ENCODE measurements at regions not wholly inside any gene's neighbourhood (a gene's known extent, or its start where the extent isn't known, plus 50 kb on each side); places are given as distances from the start of the nearest gene placed in this dataset.
"Not testable (repeated sequence)": the region's sequence is repeated elsewhere in the genome, so short reads cannot be mapped to it uniquely, and the experiment has no call there.

DNA sequence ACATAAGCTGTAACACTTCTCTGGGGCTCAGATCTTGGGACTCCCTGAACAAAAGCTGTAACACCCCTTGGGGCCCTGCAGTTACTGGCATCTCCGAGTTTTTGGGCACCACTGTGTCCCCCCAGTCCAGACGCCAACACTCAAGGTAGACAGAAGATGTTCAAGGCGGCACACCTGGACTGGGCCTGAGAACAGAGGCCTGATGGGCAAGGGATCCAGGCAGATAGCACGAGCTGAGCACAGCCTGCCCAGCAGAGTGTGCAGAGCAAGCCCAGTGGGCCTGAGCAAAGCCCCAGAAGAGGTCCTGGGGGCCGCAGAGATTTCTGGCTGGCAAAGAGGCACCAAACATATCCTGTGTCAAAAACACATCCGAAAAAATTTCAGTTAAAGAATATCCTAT is 1163.3 kb upstream of the PRR20A start:
- Histone ChIP-seq H3K27ac (no peak overlapping the region), H3K4me1 (no peaks in the 10 kb centered on the region), H3K27me3 (no peaks in the 10 kb centered on the region), H3K4me3 (no peak overlapping the region), H3K9me3 (peaks cover 6 to 16% (median 11%) of the 10 kb centered on the region in 4 donors), H3K36me3 (no peaks in the 10 kb centered on the region)
- DNase-seq, result no peak
- TF ChIP-seq EP300 (IDR thresholded peaks at IDR 0.05) (no peak), POLR2AphosphoS5 (IDR thresholded peaks at IDR 0.05) (no peak)
- TF ChIP-seq, protein P1, sequence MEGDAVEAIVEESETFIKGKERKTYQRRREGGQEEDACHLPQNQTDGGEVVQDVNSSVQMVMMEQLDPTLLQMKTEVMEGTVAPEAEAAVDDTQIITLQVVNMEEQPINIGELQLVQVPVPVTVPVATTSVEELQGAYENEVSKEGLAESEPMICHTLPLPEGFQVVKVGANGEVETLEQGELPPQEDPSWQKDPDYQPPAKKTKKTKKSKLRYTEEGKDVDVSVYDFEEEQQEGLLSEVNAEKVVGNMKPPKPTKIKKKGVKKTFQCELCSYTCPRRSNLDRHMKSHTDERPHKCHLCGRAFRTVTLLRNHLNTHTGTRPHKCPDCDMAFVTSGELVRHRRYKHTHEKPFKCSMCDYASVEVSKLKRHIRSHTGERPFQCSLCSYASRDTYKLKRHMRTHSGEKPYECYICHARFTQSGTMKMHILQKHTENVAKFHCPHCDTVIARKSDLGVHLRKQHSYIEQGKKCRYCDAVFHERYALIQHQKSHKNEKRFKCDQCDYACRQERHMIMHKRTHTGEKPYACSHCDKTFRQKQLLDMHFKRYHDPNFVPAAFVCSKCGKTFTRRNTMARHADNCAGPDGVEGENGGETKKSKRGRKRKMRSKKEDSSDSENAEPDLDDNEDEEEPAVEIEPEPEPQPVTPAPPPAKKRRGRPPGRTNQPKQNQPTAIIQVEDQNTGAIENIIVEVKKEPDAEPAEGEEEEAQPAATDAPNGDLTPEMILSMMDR (IDR thresholded peaks at IDR 0.05), result no peak
- intact Hi-C loops (cut with DNase I; ENCODE audit: low total_unique reads), result no loop called here
- 68 to 86% (median 82%) methylated on average over 6 of the region's 6 CpGs for WGBS, 5 donors

DNA sequence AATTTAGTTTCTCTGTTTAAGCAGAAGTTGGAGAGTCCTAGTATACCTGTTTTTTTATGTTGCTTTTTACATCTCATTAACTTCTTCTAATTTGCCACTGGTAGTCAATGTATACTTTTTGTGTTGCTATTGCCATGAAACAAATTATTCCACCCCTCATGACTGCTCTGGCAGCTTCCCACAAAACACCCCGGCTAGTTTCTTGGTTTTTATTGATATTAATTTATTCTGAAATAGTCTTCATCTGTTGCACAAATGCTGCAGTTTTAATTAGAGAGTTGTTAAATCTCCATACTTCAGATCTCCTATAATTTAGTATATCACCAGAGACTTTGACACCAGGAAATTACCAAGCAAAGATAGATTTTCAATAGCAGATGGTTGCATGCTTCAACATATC is 1159.3 kb upstream of the PRR20A start:
- TF ChIP-seq POLR2A (IDR thresholded peaks at IDR 0.05), result no peak
- TF ChIP-seq EP300 (IDR thresholded peaks at IDR 0.05), result no peak
- TF ChIP-seq, protein P1 (IDR thresholded peaks at IDR 0.05), result no peak
- TF ChIP-seq POLR2AphosphoS5 (IDR thresholded peaks at IDR 0.05), result no peak
- no peaks in the 10 kb centered on the region for H3K36me3 ChIP-seq
- intact Hi-C loops (cut with DNase I; ENCODE audit: low total_unique reads), result no loop called here
- no peak overlapping the region for H3K4me3 ChIP-seq
- H3K4me1 ChIP-seq, result no peaks in the 10 kb centered on the region
- H3K27ac ChIP-seq, result no peak overlapping the region
- peaks cover 6 to 17% (median 11%) of the 10 kb centered on the region in 4 donors for H3K9me3 ChIP-seq
- no peaks in the 10 kb centered on the region for H3K27me3 ChIP-seq
- DNase-seq, result no peak
- 68 to 82% (median 78%) methylated on average over 1 of the region's 1 CpG for WGBS, 5 donors

DNA sequence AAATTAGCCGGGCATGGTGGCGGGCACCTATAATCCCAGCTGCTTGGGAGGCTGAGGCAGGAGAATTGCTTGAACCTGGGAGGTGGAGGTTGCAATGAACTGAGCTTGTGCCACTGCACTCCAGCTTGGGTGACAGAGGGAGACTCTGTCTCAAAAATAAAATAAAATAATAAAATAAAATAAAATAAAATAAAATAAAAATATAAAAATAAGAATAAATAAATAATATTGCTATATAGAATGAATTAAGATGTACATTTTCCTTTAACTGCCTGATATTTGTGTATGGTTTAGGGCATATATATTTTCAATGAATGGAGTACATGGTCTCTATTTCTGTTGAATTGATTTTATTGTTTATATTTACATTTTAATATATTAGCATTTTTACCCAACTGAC is 1156.7 kb upstream of the PRR20A start:
- H3K4me1 ChIP-seq; H3K27me3 ChIP-seq; DNase-seq; intact Hi-C loops (cut with DNase I; ENCODE audit: low total_unique reads); H3K36me3 ChIP-seq; H3K4me3 ChIP-seq; H3K27ac ChIP-seq: not testable (repeated sequence)
- WGBS, 5 donors, result 80 to 100% (median 92%) methylated on average over 2 of the region's 2 CpGs
- H3K9me3 ChIP-seq, result peaks cover 0 to 20% (median 5%) of the 10 kb centered on the region in 4 donors

DNA sequence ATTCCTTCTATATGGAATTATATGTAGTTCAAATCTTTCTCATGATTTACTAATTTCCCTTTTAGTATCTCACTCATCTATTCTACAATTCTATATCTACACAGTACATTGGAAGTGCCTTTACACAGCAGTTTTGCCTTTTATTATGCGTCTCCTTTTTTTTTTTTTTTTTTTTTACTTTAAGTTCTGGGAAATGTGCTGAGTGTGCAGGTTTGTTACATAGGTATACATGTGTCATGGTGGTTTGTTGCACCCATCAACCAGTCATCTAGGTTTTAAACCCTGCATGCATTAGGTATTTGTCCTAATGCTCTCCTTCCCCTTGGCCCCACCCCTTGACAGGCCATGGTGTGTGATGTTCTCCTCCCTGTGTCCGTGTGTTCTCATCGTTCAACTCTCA is 1150.1 kb upstream of the PRR20A start:
- Histone ChIP-seq H3K9me3 (peaks cover 0 to 20% (median 5%) of the 10 kb centered on the region in 4 donors), H3K27ac (no peak overlapping the region), H3K4me1 (no peaks in the 10 kb centered on the region), H3K36me3 (no peaks in the 10 kb centered on the region), H3K4me3 (no peak overlapping the region), H3K27me3 (no peaks in the 10 kb centered on the region)
- TF ChIP-seq, protein P1 (IDR thresholded peaks at IDR 0.05), result no peak
- TF ChIP-seq POLR2A (IDR thresholded peaks at IDR 0.05) (no peak), POLR2AphosphoS5 (IDR thresholded peaks at IDR 0.05) (no peak), EP300 (IDR thresholded peaks at IDR 0.05) (no peak)
- no peak for DNase-seq
- intact Hi-C loops (cut with DNase I; ENCODE audit: low total_unique reads), result no loop called here
- 91 to 98% (median 95%) methylated on average over 3 of the region's 3 CpGs for WGBS, 5 donors

DNA sequence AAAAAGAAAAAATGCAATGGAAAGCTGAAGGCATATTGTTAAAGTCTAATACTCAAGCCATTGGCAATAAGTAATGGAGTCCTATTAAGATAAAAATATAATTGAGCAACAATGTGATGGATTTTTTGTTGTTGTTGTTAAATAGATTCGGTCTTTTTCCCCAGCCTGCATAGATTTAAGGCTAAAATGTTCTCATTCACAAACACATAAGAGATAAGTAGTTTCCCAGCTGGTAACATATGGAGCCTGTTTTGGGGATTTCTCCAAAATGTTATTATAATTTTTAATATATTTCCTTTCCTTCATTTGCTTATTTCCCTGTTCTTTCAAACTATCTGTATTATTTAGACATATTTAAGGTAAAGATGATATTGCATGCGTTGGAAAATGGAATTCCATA is 1149.1 kb upstream of the PRR20A start:
- no peaks in the 10 kb centered on the region for H3K27me3 ChIP-seq
- no peak for DNase-seq
- intact Hi-C loops (cut with DNase I; ENCODE audit: low total_unique reads), result no loop called here
- no peaks in the 10 kb centered on the region for H3K36me3 ChIP-seq
- no peak overlapping the region for H3K4me3 ChIP-seq
- no peaks in the 10 kb centered on the region for H3K4me1 ChIP-seq
- TF ChIP-seq EP300 (IDR thresholded peaks at IDR 0.05), result no peak
- no peak for TF ChIP-seq POLR2A (IDR thresholded peaks at IDR 0.05)
- no peak for TF ChIP-seq POLR2AphosphoS5 (IDR thresholded peaks at IDR 0.05)
- TF ChIP-seq, protein P1 (IDR thresholded peaks at IDR 0.05), result no peak
- H3K9me3 ChIP-seq, result peaks cover 0 to 14% (median 5%) of the 10 kb centered on the region in 4 donors
- H3K27ac ChIP-seq, result no peak overlapping the region
- WGBS, 5 donors, result 63 to 81% (median 79%) methylated on average over 2 of the region's 2 CpGs

Measured in stomach (tissue), 8 donors.